Panc1 (cell line): ENCODE measurements at regions not wholly inside any gene's neighbourhood (a gene's known extent, or its start where the extent isn't known, plus 50 kb on each side); places are given as distances from the start of the nearest gene placed in this dataset.

Experiments used
- ATAC-seq: fragments of 200-7000 bp; cut with Tn5 transposase; 2 replicates; pipeline ENCODE4 v1.9.1; 2020; ENCODE audit warnings: mild to moderate bottlenecking, moderate library complexity
- BruUV-seq: library from RNA; stranded (reverse); fragments of 400-500 nt; replicated peaks from 2 replicates; lab custom pipeline; 2021; lab: Mats Ljungman, UMichigan
- CTCF ChIA-PET: fragments of 300-600 bp; sonication (Branson Sonifier 250); formaldehyde crosslinking; loops from one replicate; lab custom pipeline; 2022; ENCODE audit warnings: antibody characterized with exemption; lab: Charles Lee
- POLR2A ChIA-PET: fragments of 300-600 bp; sonication (Branson Sonifier 250); formaldehyde crosslinking; loops from one replicate; lab custom pipeline; 2022; ENCODE audit warnings: antibody characterized with exemption; lab: Charles Lee
- DNase-seq: peaks from one replicate; pipeline ENCODE4 v3.0.0-alpha.2; 2010; ENCODE audit warnings: low read depth, low spot score
- H3K27ac ChIP-seq: 2 replicates; pipeline ENCODE4 v1.5.1; 2011; ENCODE audit warnings: mild to moderate bottlenecking, low read length, inconsistent platforms
- H3K27me3 ChIP-seq: fragments of 200-500 bp; sonication (Bioruptor generic); 2 replicates; pipeline ENCODE4 v1.6.0; 2014; ENCODE audit warnings: low read length, inconsistent platforms; ENCODE audit not compliant: control insufficient read depth, insufficient read depth
- H3K36me3 ChIP-seq: fragments of 200-500 bp; sonication (Bioruptor generic); 2 replicates; pipeline ENCODE4 v1.5.1; 2014; ENCODE audit warnings: inconsistent platforms, mild to moderate bottlenecking, low read length, moderate library complexity; ENCODE audit not compliant: control insufficient read depth, insufficient read depth
- H3K4me1 ChIP-seq: 2 replicates; pipeline ENCODE4 v1.5.1; 2011; ENCODE audit warnings: inconsistent platforms, mild to moderate bottlenecking, low read length, moderate library complexity; ENCODE audit not compliant: control insufficient read depth, insufficient read depth
- H3K4me3 ChIP-seq, 2 experiments: 2 replicates each; pipeline ENCODE4 v1.5.1; 2011 to 2012; ENCODE audit warnings: low read depth in 2 of 2, low read length in 2 of 2, mild to moderate bottlenecking in 2 of 2, inconsistent platforms in 1 of 2, moderate library complexity in 1 of 2
- H3K9me3 ChIP-seq: fragments of 200-500 bp; sonication (Bioruptor generic); 2 replicates; pipeline ENCODE4 v1.5.1; 2014; ENCODE audit warnings: low read depth, mild to moderate bottlenecking, inconsistent platforms, low read length, moderate library complexity; ENCODE audit not compliant: control insufficient read depth, insufficient read depth
- POLR2AphosphoS5 ChIP-seq: IDR thresholded peaks from 2 replicates; pipeline ENCODE4 v1.6.1; 2012; ENCODE audit warnings: mild to moderate bottlenecking, low read depth, low read length, moderate library complexity
- SIN3A ChIP-seq: IDR thresholded peaks from 2 replicates; pipeline ENCODE4 v1.6.1; 2012; ENCODE audit warnings: low read depth, mild to moderate bottlenecking, low read length, moderate library complexity, borderline replicate concordance; ENCODE audit not compliant: insufficient read depth
- TCF7L2 ChIP-seq: IDR thresholded peaks from 2 replicates; pipeline ENCODE4 v1.6.1; 2011; ENCODE audit warnings: mild to moderate bottlenecking, low read depth, low read length, inconsistent platforms
- in situ Hi-C: cut with HindIII; loops from 2 replicates; pipeline ENCODE4 v1.10.0; 2016; ENCODE audit warnings: low sequenced_read_pairs, low pct_unique_long_range_greater_than_20kb
- intact Hi-C: fragments of 100-400 bp; cut with micrococcal nuclease; formaldehyde crosslinking; loops from one replicate; pipeline ENCODE4 v1.10.0; 2022; ENCODE audit not compliant: unreplicated experiment
- TF ChIP-seq, protein P1 (sequence below), 2 experiments: IDR thresholded peaks; 2 replicates each; pipeline ENCODE4 v1.6.1; 2011 to 2012; ENCODE audit warnings: low read depth in 2 of 2, control low read depth in 1 of 2, low read length in 1 of 2, mild to moderate bottlenecking in 1 of 2, moderate library complexity in 1 of 2; ENCODE audit not compliant: insufficient read depth in 1 of 2
- TF ChIP-seq, protein P2 (sequence below): fragments of 450-650 bp; IDR thresholded peaks from 2 replicates; pipeline ENCODE4 v1.5.1; 2017; ENCODE audit warnings: mild to moderate bottlenecking

DNA sequence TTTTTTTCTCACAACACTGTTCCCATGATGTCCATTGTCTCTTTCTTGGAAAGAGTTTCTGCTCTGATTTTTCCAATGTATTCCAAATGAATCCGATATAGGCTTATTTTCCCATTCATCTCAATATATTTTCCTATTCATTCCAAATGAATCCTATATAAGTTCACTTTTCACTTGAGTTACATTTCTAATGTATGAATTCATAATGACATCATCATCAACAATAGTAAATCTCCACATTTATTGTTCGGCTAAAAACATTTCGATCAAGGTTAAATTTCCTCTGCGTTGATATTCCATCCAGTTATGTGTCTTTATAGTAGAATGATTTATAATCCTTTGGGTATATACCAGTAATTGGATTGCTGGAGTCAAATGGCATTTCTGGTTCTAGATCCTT lies 76.7 kb upstream of the SLC8A1 start:
- H3K4me1 ChIP-seq, result no peaks in the 10 kb centered on the region
- H3K9me3 ChIP-seq, result no peaks in the 10 kb centered on the region
- no peak for ATAC-seq
- H3K27ac ChIP-seq, result no peak overlapping the region
- no TSS peak for BruUV-seq
- intact Hi-C loops (no loop called here), in situ Hi-C loops (no loop called here)
- TF ChIP-seq, protein P1, sequence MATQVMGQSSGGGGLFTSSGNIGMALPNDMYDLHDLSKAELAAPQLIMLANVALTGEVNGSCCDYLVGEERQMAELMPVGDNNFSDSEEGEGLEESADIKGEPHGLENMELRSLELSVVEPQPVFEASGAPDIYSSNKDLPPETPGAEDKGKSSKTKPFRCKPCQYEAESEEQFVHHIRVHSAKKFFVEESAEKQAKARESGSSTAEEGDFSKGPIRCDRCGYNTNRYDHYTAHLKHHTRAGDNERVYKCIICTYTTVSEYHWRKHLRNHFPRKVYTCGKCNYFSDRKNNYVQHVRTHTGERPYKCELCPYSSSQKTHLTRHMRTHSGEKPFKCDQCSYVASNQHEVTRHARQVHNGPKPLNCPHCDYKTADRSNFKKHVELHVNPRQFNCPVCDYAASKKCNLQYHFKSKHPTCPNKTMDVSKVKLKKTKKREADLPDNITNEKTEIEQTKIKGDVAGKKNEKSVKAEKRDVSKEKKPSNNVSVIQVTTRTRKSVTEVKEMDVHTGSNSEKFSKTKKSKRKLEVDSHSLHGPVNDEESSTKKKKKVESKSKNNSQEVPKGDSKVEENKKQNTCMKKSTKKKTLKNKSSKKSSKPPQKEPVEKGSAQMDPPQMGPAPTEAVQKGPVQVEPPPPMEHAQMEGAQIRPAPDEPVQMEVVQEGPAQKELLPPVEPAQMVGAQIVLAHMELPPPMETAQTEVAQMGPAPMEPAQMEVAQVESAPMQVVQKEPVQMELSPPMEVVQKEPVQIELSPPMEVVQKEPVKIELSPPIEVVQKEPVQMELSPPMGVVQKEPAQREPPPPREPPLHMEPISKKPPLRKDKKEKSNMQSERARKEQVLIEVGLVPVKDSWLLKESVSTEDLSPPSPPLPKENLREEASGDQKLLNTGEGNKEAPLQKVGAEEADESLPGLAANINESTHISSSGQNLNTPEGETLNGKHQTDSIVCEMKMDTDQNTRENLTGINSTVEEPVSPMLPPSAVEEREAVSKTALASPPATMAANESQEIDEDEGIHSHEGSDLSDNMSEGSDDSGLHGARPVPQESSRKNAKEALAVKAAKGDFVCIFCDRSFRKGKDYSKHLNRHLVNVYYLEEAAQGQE (IDR thresholded peaks at IDR 0.05; ENCODE audit: insufficient read depth in 1 of 2, low read depth in 2 of 2, low read length in 1 of 2), result no peak
- TF ChIP-seq SIN3A (no peak), TCF7L2 (no peak), POLR2AphosphoS5 (no peak)
- TF ChIP-seq, protein P2, sequence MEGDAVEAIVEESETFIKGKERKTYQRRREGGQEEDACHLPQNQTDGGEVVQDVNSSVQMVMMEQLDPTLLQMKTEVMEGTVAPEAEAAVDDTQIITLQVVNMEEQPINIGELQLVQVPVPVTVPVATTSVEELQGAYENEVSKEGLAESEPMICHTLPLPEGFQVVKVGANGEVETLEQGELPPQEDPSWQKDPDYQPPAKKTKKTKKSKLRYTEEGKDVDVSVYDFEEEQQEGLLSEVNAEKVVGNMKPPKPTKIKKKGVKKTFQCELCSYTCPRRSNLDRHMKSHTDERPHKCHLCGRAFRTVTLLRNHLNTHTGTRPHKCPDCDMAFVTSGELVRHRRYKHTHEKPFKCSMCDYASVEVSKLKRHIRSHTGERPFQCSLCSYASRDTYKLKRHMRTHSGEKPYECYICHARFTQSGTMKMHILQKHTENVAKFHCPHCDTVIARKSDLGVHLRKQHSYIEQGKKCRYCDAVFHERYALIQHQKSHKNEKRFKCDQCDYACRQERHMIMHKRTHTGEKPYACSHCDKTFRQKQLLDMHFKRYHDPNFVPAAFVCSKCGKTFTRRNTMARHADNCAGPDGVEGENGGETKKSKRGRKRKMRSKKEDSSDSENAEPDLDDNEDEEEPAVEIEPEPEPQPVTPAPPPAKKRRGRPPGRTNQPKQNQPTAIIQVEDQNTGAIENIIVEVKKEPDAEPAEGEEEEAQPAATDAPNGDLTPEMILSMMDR, result no peak
- H3K27me3 ChIP-seq, result no peaks in the 10 kb centered on the region
- H3K36me3 ChIP-seq, result no peaks in the 10 kb centered on the region
- no peak overlapping the region for H3K4me3 ChIP-seq
- no peak for DNase-seq
- CTCF ChIA-PET, result no interaction called here
- POLR2A ChIA-PET, result no interaction called here

DNA sequence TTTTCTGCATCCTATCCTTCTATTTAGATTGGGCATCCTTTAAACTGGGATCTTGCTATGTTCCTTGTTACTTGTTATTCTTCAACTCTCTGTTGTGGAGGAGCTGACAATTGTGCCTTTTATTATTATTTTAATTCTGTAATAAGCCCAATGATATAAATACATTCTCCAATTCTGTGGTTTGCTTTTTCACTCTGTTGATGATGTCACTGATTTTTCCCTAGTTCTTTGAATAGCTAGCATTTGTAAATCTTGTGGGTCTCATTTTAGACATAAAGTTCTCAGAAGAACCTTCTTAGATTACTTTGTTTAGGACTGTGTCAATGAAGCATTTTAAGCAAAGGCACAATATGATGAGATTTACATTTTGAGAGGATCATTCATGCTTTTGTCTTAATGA lies 79.5 kb upstream of the SLC8A1 start:
- in situ Hi-C loops, result no loop called here
- ChIA-PET POLR2A (no interaction called here), CTCF (no interaction called here)
- ATAC-seq, result no peak
- no peaks in the 10 kb centered on the region for H3K36me3 ChIP-seq
- no TSS peak for BruUV-seq
- no peaks in the 10 kb centered on the region for H3K27me3 ChIP-seq
- H3K9me3 ChIP-seq, result no peaks in the 10 kb centered on the region
- no peak overlapping the region for H3K4me3 ChIP-seq
- no peak for DNase-seq
- intact Hi-C loops, result no loop called here
- H3K4me1 ChIP-seq, result no peaks in the 10 kb centered on the region
- H3K27ac ChIP-seq, result no peak overlapping the region
- TF ChIP-seq SIN3A (no peak), POLR2AphosphoS5 (no peak), TCF7L2 (no peak)
- TF ChIP-seq, protein P2, result no peak
- TF ChIP-seq, protein P1 (IDR thresholded peaks at IDR 0.05; ENCODE audit: insufficient read depth in 1 of 2, low read depth in 2 of 2, low read length in 1 of 2), result no peak
